Right lobe of liver (tissue), 6 donors: ENCODE measurements at regions not wholly inside any gene's neighbourhood (a gene's known extent, or its start where the extent isn't known, plus 50 kb on each side); places are given as distances from the start of the nearest gene placed in this dataset.
"Not testable (repeated sequence)": the region's sequence is repeated elsewhere in the genome, so short reads cannot be mapped to it uniquely, and the experiment has no call there.

Experiments used
- ATAC-seq, 4 donors: fragments of 200-7000 bp; cut with Tn5 transposase; one replicate each; pipeline ENCODE4 v1.9.1; 2020; ENCODE audit warnings: mild to moderate bottlenecking in 4 of 4, moderate library complexity in 4 of 4
- DNase-seq, 3 donors: peaks; one replicate each; pipeline ENCODE4 v3.0.0-alpha.2; 2020
- H3K27ac ChIP-seq, 3 donors: fragments of 200-600 bp; one replicate each; pipeline ENCODE4 v1.8.0; 2022
- H3K27me3 ChIP-seq, 2 donors: fragments of 200-600 bp; one replicate each; pipeline ENCODE4 v1.8.0; 2022
- H3K36me3 ChIP-seq, 4 donors: fragments of 200-600 bp; sonication (generic) in 1 of 4; one replicate each; pipeline versions ENCODE4 v1.5.1 to v1.8.0; 2017 to 2022; ENCODE audit warnings: control low read depth in 1 of 4
- H3K4me1 ChIP-seq, 4 donors: fragments of 200-600 bp; sonication (generic) in 1 of 4; one replicate each; pipeline versions ENCODE4 v1.5.1 to v1.8.0; 2017 to 2022; ENCODE audit warnings: control low read depth in 1 of 4
- H3K4me3 ChIP-seq, 3 donors: fragments of 200-600 bp; one replicate each; pipeline ENCODE4 v1.8.0; 2022
- H3K9me3 ChIP-seq, 4 donors: fragments of 200-600 bp; sonication (generic) in 1 of 4; one replicate each; pipeline versions ENCODE4 v1.5.1 to v1.8.0; 2017 to 2022; ENCODE audit warnings: control low read depth in 1 of 4
- CTCF ChIP-seq, 4 donors: fragments of 200-600 bp in 3 of 4; fragments of 450-650 bp in 1 of 4; IDR thresholded peaks; one replicate each; pipeline versions ENCODE4 v1.5.1 to v1.8.0; 2016 to 2022; ENCODE audit warnings: antibody characterized with exemption in 4 of 4, mild to moderate bottlenecking in 2 of 4
- POLR2A ChIP-seq: fragments of 450-650 bp; IDR thresholded peaks from one replicate; pipeline ENCODE4 v1.6.1; 2017; ENCODE audit warnings: antibody characterized with exemption, mild to moderate bottlenecking
- WGBS: methylation state at CpG from one replicate; pipeline ENCODE4 v1.1.6; 2018; ENCODE audit warnings: low coverage, low lambda C conversion rate; ENCODE audit not compliant: insufficient coverage; ENCODE audit errors: missing lambda C conversion rate; 5-methylcytosine and 5-hydroxymethylcytosine counted together
- intact Hi-C, 2 donors: fragments of 100-400 bp; cut with DNase I; formaldehyde crosslinking; loops; one replicate each; pipeline versions ENCODE4 v1.11.2 to v1.14.1; 2022
- donor health status: DM: no; HTN: yes; CAD: no.
- donor health status: DM: no; HTN: no; CAD: no.
- donor health status: DM: no; HTN: no; CAD: no.
- donor health status: DM: no; HTN: yes; CAD: no.
- donor health status: DM: no; HTN: yes; CAD: no.

- H3K27me3 ChIP-seq, intact Hi-C loops, H3K36me3 ChIP-seq, H3K27ac ChIP-seq, DNase-seq, H3K9me3 ChIP-seq, ATAC-seq, H3K4me1 ChIP-seq, H3K4me3 ChIP-seq: not testable (repeated sequence)
- 55% methylated on average over 1 of the region's 3 CpGs for WGBS
These were observed 54.7 kb upstream of the NBPF15 start for GRCh38 chr1:144516172-144516571.

GRCh38 chr1:144516906-144517305 lies 55.4 kb upstream of the NBPF15 start:
- H3K27me3 ChIP-seq, intact Hi-C loops, DNase-seq, H3K36me3 ChIP-seq, H3K9me3 ChIP-seq, H3K27ac ChIP-seq, H3K4me1 ChIP-seq, ATAC-seq, H3K4me3 ChIP-seq: not testable (repeated sequence)
- WGBS: 50% methylated on average over 2 of the region's 2 CpGs

- WGBS: 50% methylated on average over 4 of the region's 9 CpGs
- H3K27me3 ChIP-seq, intact Hi-C loops, H3K36me3 ChIP-seq, H3K9me3 ChIP-seq, ATAC-seq, DNase-seq, H3K27ac ChIP-seq, H3K4me1 ChIP-seq, H3K4me3 ChIP-seq: not testable (repeated sequence)
These were observed 57.0 kb upstream of the NBPF15 start for GRCh38 chr1:144518439-144518838.

- H3K36me3 ChIP-seq, H3K27ac ChIP-seq, H3K4me3 ChIP-seq, H3K4me1 ChIP-seq, DNase-seq, intact Hi-C loops, ATAC-seq, H3K27me3 ChIP-seq, H3K9me3 ChIP-seq: not testable (repeated sequence)
- WGBS: 48% methylated on average over 8 of the region's 12 CpGs
These were observed 58.2 kb upstream of the NBPF15 start for GRCh38 chr1:144519528-144520189.

- H3K9me3 ChIP-seq, H3K4me3 ChIP-seq, H3K27ac ChIP-seq, H3K27me3 ChIP-seq, H3K36me3 ChIP-seq, H3K4me1 ChIP-seq, intact Hi-C loops: not testable (repeated sequence)
- peak; percentile 22 for TF ChIP-seq POLR2A
- ATAC-seq (peak; percentile 69 to 96 (median 80)), DNase-seq (peak in 1 of 3 donors; percentile 39)
- 9% methylated on average over 4 of the region's 33 CpGs for WGBS
These were observed 62.4 kb upstream of the NBPF15 start for GRCh38 chr1:144523661-144524407.

- intact Hi-C loops, H3K4me3 ChIP-seq, H3K4me1 ChIP-seq, H3K27ac ChIP-seq, H3K27me3 ChIP-seq, H3K36me3 ChIP-seq, DNase-seq, H3K9me3 ChIP-seq: not testable (repeated sequence)
- ATAC-seq: peak; percentile 70 to 79 (median 74)
- TF ChIP-seq CTCF (IDR thresholded peaks at IDR 0.05): peak; percentile 25 to 42 (median 36)
- WGBS: 6% methylated on average over 3 of the region's 9 CpGs
These were observed 60.5 kb upstream of the PPIAL4F start for GRCh38 chr1:144532156-144532607.

- H3K27me3 ChIP-seq, intact Hi-C loops, H3K4me3 ChIP-seq, H3K36me3 ChIP-seq, H3K9me3 ChIP-seq, DNase-seq, H3K27ac ChIP-seq, H3K4me1 ChIP-seq, ATAC-seq: not testable (repeated sequence)
- 54% methylated on average over 3 of the region's 3 CpGs for WGBS
These were observed 59.2 kb upstream of the PPIAL4F start for GRCh38 chr1:144533480-144533879.

- H3K9me3 ChIP-seq, intact Hi-C loops, H3K36me3 ChIP-seq, H3K4me3 ChIP-seq, ATAC-seq, H3K27ac ChIP-seq, DNase-seq, H3K4me1 ChIP-seq, H3K27me3 ChIP-seq: not testable (repeated sequence)
- 58% methylated on average over 1 of the region's 1 CpG for WGBS
These were observed 58.4 kb upstream of the PPIAL4F start for GRCh38 chr1:144534286-144534685.

- H3K27ac ChIP-seq, intact Hi-C loops, H3K4me1 ChIP-seq, H3K9me3 ChIP-seq, H3K4me3 ChIP-seq, ATAC-seq, H3K27me3 ChIP-seq, H3K36me3 ChIP-seq, DNase-seq: not testable (repeated sequence)
- 100% methylated on average over 1 of the region's 1 CpG for WGBS
These were observed 56.0 kb upstream of the PPIAL4F start for GRCh38 chr1:144536677-144537076.

GRCh38 chr1:144537234-144537633 lies 55.5 kb upstream of the PPIAL4F start:
- peak; percentile 58 to 98 (median 72) for ATAC-seq
- DNase-seq: peak in 1 of 3 donors; percentile 28
- intact Hi-C loops: not testable (repeated sequence)

More at GRCh38 chr1:144537234-144537633, 55.5 kb upstream of the PPIAL4F start:
- not testable (repeated sequence) for H3K36me3 ChIP-seq, H3K27me3 ChIP-seq, H3K9me3 ChIP-seq, H3K27ac ChIP-seq, H3K4me3 ChIP-seq, H3K4me1 ChIP-seq
- 51% methylated on average over 4 of the region's 5 CpGs for WGBS
